Upper lobe of left lung (tissue), 6 donors: ENCODE measurements at regions not wholly inside any gene's neighbourhood (a gene's known extent, or its start where the extent isn't known, plus 50 kb on each side); places are given as distances from the start of the nearest gene placed in this dataset.
A peak's percentile ranks its signal among the peaks of the same experiment; 100 is the strongest.

ENCODE experiments used
- ATAC-seq, 2 donors: fragments of 200-7000 bp; cut with Tn5 transposase; one replicate each; pipeline ENCODE4 v1.9.1; 2022; ENCODE audit warnings: mild to moderate bottlenecking in 2 of 2, moderate library complexity in 2 of 2; ENCODE audit not compliant: low FRiP score in 2 of 2
- DNase-seq, 2 donors: peaks; one replicate each; pipeline ENCODE4 v3.0.0-alpha.2; 2019 to 2020
- H3K27ac ChIP-seq, 4 donors: fragments of 200-600 bp; sonication (generic); one replicate each; pipeline ENCODE4 v1.5.1; 2016 to 2019
- H3K27me3 ChIP-seq, 4 donors: fragments of 200-600 bp; sonication (generic); one replicate each; pipeline ENCODE4 v1.5.1; 2017 to 2019
- H3K36me3 ChIP-seq, 4 donors: fragments of 200-600 bp; sonication (generic); one replicate each; pipeline ENCODE4 v1.5.1; 2016 to 2019
- H3K4me1 ChIP-seq, 4 donors: fragments of 200-600 bp; sonication (generic); one replicate each; pipeline ENCODE4 v1.5.1; 2018 to 2019
- H3K4me3 ChIP-seq, 4 donors: fragments of 200-600 bp; sonication (generic); one replicate each; pipeline ENCODE4 v1.5.1; 2017 to 2019; ENCODE audit warnings: mild to moderate bottlenecking in 2 of 4, moderate library complexity in 1 of 4
- H3K9me3 ChIP-seq, 4 donors: fragments of 200-600 bp; sonication (generic); one replicate each; pipeline ENCODE4 v1.5.1; 2018 to 2019
- EP300 ChIP-seq, 4 donors: sonication (generic); formaldehyde crosslinking; IDR thresholded peaks; one replicate each; pipeline ENCODE4 v1.5.1; 2017; ENCODE audit warnings: antibody characterized with exemption in 4 of 4, control low read depth in 2 of 4
- POLR2A ChIP-seq, 4 donors: fragments of 450-650 bp; IDR thresholded peaks; one replicate each; pipeline ENCODE4 v1.5.1; 2016 to 2017; ENCODE audit warnings: antibody characterized with exemption in 4 of 4, mild to moderate bottlenecking in 2 of 4
- POLR2AphosphoS5 ChIP-seq, 2 donors: sonication (generic); formaldehyde crosslinking; IDR thresholded peaks; one replicate each; pipeline ENCODE4 v1.5.1; 2017; ENCODE audit warnings: antibody characterized with exemption in 2 of 2
- WGBS, 2 donors: methylation state at CpG; one replicate each; pipeline ENCODE4 v1.1.5; 2017 to 2018; 5-methylcytosine and 5-hydroxymethylcytosine counted together
- TF ChIP-seq, protein P1 (sequence below), 6 experiments: fragments of 450-650 bp in 4 of 6; fragments of 200-600 bp in 2 of 6; sonication (generic) in 2 of 6; IDR thresholded peaks; one replicate each; pipeline ENCODE4 v1.5.1; 2016 to 2019; ENCODE audit warnings: antibody characterized with exemption in 6 of 6
- donor health status: DM: no; HTN: no; CAD: no; lungs with moderate emphysema.
- donor health status: DM: no; HTN: yes; CAD: no; lungs with severe emphysema.

DNA sequence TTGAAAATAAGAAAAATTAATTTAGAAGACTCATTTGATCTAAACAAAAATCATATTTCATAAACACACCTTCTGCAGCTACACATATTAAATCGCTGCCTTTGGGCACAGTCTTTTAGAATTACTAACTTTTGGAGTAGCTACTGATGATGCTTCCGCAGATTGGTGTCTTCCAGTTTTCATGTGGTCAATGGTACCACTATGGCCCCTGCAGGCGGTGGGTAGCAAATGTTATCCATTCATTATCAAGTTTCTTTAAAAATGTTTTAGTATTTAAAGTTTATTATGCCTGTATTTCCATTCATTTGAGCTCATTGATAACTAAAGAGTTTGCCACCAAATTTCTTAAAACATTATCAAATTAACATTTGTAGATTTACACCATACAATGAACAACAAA, 122.9 kb upstream of the GRAMD2B start:
- 89 to 94% methylated on average over 3 of the region's 3 CpGs for WGBS, 2 donors
- Histone ChIP-seq H3K9me3 (no peaks in the 10 kb centered on the region), H3K27me3 (no peaks in the 10 kb centered on the region), H3K4me1 (no peaks in the 10 kb centered on the region), H3K27ac (no peak overlapping the region), H3K36me3 (no peaks in the 10 kb centered on the region), H3K4me3 (no peak overlapping the region)
- ATAC-seq (no peak), DNase-seq (no peak)
- no peak for TF ChIP-seq EP300 (IDR thresholded peaks at IDR 0.05)
- TF ChIP-seq, protein P1, sequence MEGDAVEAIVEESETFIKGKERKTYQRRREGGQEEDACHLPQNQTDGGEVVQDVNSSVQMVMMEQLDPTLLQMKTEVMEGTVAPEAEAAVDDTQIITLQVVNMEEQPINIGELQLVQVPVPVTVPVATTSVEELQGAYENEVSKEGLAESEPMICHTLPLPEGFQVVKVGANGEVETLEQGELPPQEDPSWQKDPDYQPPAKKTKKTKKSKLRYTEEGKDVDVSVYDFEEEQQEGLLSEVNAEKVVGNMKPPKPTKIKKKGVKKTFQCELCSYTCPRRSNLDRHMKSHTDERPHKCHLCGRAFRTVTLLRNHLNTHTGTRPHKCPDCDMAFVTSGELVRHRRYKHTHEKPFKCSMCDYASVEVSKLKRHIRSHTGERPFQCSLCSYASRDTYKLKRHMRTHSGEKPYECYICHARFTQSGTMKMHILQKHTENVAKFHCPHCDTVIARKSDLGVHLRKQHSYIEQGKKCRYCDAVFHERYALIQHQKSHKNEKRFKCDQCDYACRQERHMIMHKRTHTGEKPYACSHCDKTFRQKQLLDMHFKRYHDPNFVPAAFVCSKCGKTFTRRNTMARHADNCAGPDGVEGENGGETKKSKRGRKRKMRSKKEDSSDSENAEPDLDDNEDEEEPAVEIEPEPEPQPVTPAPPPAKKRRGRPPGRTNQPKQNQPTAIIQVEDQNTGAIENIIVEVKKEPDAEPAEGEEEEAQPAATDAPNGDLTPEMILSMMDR (IDR thresholded peaks at IDR 0.05) = no peak
- no peak for TF ChIP-seq POLR2AphosphoS5 (IDR thresholded peaks at IDR 0.05)
- TF ChIP-seq POLR2A (IDR thresholded peaks at IDR 0.05) = no peak

DNA sequence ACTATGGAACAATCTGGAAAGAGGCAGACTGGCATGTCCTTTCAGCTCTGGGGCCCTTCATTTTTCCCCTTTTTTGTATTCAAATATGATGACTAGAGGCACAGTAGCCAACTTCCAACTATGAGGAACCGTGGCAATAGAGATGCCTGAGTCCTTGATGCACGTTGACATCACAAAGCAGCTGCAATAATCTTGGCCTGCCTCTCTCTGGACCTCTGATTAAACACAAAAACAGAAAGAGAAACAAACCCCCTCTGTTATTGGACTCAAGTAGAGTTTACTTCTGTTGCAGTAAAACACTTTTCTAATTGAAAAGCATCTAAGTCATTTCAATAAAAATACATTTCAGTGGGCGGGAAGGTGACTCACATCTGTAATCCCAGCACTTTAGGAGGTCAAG, 122.2 kb upstream of the GRAMD2B start:
- Histone ChIP-seq H3K36me3 (no peaks in the 10 kb centered on the region), H3K4me1 (no peaks in the 10 kb centered on the region), H3K27me3 (no peaks in the 10 kb centered on the region), H3K9me3 (no peaks in the 10 kb centered on the region), H3K27ac (no peak overlapping the region), H3K4me3 (no peak overlapping the region)
- DNase-seq = no peak
- 71 to 86% methylated on average over 3 of the region's 3 CpGs for WGBS, 2 donors
- TF ChIP-seq POLR2A (IDR thresholded peaks at IDR 0.05) (no peak), EP300 (IDR thresholded peaks at IDR 0.05) (no peak), POLR2AphosphoS5 (IDR thresholded peaks at IDR 0.05) (no peak)
- TF ChIP-seq, protein P1 (IDR thresholded peaks at IDR 0.05) = no peak
- ATAC-seq = no peak

DNA sequence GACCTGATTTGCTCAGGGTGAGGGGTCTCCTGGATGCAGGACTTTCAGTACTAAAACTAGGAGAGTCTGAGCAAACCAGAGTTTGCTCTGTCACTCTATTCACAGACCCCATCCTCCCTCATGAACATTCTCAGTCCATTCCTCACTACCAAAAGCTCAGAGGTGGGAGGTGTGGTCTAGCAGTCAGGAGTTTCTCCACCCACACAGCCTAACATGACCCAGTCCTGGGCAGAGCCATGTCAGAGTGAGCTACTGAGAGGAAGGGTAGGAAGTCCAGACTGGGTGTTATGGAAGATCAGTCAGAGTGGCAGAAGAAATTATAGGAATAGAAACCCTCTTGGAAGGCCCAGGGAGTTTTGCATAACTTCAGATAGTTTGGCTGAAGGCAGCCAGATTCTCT, 113.3 kb upstream of the GRAMD2B start:
- peak in 1 of 2 donors; percentile 61 for ATAC-seq
- no peaks in the 10 kb centered on the region for H3K4me1 ChIP-seq
- no peak for DNase-seq
- H3K27ac ChIP-seq = no peak overlapping the region
- no peaks in the 10 kb centered on the region for H3K27me3 ChIP-seq
- H3K9me3 ChIP-seq = no peaks in the 10 kb centered on the region
- TF ChIP-seq, protein P1 (IDR thresholded peaks at IDR 0.05) = no peak
- no peak for TF ChIP-seq POLR2AphosphoS5 (IDR thresholded peaks at IDR 0.05)
- no peak for TF ChIP-seq POLR2A (IDR thresholded peaks at IDR 0.05)
- no peak for TF ChIP-seq EP300 (IDR thresholded peaks at IDR 0.05)
- H3K4me3 ChIP-seq = no peak overlapping the region
- no peaks in the 10 kb centered on the region for H3K36me3 ChIP-seq

DNA sequence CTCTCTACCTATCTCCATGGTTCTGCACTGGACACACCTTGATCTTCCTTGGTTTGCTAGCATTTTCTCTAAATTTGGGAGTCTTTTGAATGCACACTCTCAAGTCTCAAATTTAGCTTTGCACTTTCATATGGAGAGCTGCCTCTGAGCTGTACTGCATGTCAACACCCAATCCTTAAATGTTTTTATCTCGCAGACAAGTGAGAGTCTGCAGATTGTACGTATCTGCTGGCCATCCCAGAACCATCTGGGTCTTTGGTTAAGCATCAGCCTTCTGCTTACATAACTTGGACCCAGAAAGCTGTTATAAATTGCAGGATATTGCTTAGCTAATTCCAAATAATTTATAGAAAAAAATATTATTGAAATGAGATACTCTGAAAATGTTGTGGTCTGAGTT, 111.4 kb upstream of the GRAMD2B start:
- DNase-seq (no peak), ATAC-seq (no peak)
- TF ChIP-seq POLR2AphosphoS5 (IDR thresholded peaks at IDR 0.05) = no peak
- TF ChIP-seq EP300 (IDR thresholded peaks at IDR 0.05) = no peak
- no peak for TF ChIP-seq POLR2A (IDR thresholded peaks at IDR 0.05)
- TF ChIP-seq, protein P1 (IDR thresholded peaks at IDR 0.05) = no peak
- no peaks in the 10 kb centered on the region for H3K4me1 ChIP-seq
- H3K9me3 ChIP-seq = no peaks in the 10 kb centered on the region
- no peak overlapping the region for H3K4me3 ChIP-seq
- H3K27me3 ChIP-seq = no peaks in the 10 kb centered on the region
- no peaks in the 10 kb centered on the region for H3K36me3 ChIP-seq
- 68 to 71% methylated on average over 2 of the region's 2 CpGs for WGBS, 2 donors
- H3K27ac ChIP-seq = no peak overlapping the region

DNA sequence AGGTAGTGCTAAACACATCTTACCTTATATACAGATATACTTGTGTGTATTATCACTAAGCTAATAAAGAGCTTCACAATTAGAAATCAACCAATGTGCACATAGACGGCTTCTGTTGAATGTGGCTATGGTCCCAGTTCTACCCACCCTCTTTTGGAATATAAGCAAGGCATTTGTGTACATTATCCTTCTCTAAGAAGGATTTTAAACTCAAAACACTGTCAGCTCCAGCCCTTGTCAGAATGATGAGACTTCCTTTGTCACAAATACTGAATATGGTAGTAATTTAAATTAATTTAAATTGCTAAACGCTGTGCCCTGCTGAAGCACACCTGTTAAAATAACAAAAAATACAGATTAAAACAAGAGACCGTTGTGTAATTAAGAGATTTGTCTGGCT, 107.9 kb upstream of the GRAMD2B start:
- WGBS, 2 donors = 79 to 88% methylated on average over 3 of the region's 3 CpGs

More for the DNA sequence above, 107.9 kb upstream of the GRAMD2B start:
- Histone ChIP-seq H3K9me3 (no peaks in the 10 kb centered on the region), H3K27me3 (no peaks in the 10 kb centered on the region), H3K36me3 (no peaks in the 10 kb centered on the region), H3K27ac (no peak overlapping the region), H3K4me1 (no peaks in the 10 kb centered on the region), H3K4me3 (no peak overlapping the region)
- TF ChIP-seq POLR2A (IDR thresholded peaks at IDR 0.05) = no peak
- TF ChIP-seq, protein P1 (IDR thresholded peaks at IDR 0.05) = no peak
- TF ChIP-seq EP300 (IDR thresholded peaks at IDR 0.05) = no peak
- no peak for TF ChIP-seq POLR2AphosphoS5 (IDR thresholded peaks at IDR 0.05)
- DNase-seq (no peak), ATAC-seq (no peak)
